Chondrocyte (in vitro differentiated cells): ENCODE measurements at regions not wholly inside any gene's neighbourhood (a gene's known extent, or its start where the extent isn't known, plus 50 kb on each side); places are given as distances from the start of the nearest gene placed in this dataset.

Experiments used
- DNase-seq: peaks from one replicate; pipeline ENCODE4 v3.0.0; 2021; ENCODE audit warnings: mixed read lengths, low spot score
- H3K27ac Mint-ChIP-seq: one replicate; pipeline ENCODE4 v1.8.0; 2021; ENCODE audit warnings: mild to moderate bottlenecking, moderate library complexity, mixed read lengths; ENCODE audit not compliant: unreplicated experiment
- H3K27me3 Mint-ChIP-seq: 2 replicates; pipeline ENCODE4 v1.8.0; 2021; ENCODE audit warnings: low read depth, mixed read lengths
- H3K36me3 Mint-ChIP-seq: 2 replicates; pipeline ENCODE4 v1.8.0; 2021; ENCODE audit warnings: low read depth, mixed read lengths
- H3K4me1 Mint-ChIP-seq: 2 replicates; pipeline ENCODE4 v1.8.0; 2021; ENCODE audit warnings: low read depth, mild to moderate bottlenecking, mixed read lengths
- H3K4me3 Mint-ChIP-seq: one replicate; pipeline ENCODE4 v1.8.0; 2021; ENCODE audit warnings: mild to moderate bottlenecking, moderate library complexity, mixed read lengths; ENCODE audit not compliant: unreplicated experiment
- H3K9me3 Mint-ChIP-seq: 2 replicates; pipeline ENCODE4 v1.8.0; 2021; ENCODE audit warnings: low read depth, mixed read lengths
- CTCF ChIP-seq: fragments of 200-600 bp; sonication (generic); IDR thresholded peaks from 2 replicates; pipeline ENCODE4 v1.5.0; 2021; ENCODE audit warnings: antibody characterized with exemption, mild to moderate bottlenecking, moderate library complexity

- no peak for TF ChIP-seq CTCF
- peaks cover 23% of the 10 kb centered on the region for H3K4me1 Mint-ChIP-seq
- H3K27ac Mint-ChIP-seq = no peak overlapping the region
- no peak overlapping the region for H3K4me3 Mint-ChIP-seq
- H3K36me3 Mint-ChIP-seq = no peaks in the 10 kb centered on the region
- H3K27me3 Mint-ChIP-seq = no peaks in the 10 kb centered on the region
- no peaks in the 10 kb centered on the region for H3K9me3 Mint-ChIP-seq
- no peak for DNase-seq
These were observed 308.2 kb upstream of the AMIGO2 start for GRCh38 chr12:47387994-47388393.

DNA sequence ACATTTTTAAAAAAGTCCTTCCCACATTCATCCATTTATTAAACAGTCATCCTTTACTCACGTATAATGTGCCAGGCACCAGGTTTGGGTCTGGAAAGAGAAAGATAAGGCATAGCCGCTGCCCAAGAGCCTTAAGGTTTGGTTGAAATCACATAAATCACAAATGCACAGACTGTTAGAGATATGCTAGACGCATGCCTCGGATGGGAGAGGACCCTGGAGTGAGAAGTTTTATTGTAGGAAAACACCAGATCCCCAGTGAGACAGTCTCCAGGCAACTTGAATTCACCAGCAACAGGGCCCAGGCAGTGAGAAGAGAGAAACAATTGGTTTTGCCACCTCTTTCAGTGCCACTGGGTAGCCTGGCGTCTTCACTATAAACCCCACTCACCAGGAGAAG lies 305.9 kb upstream of the AMIGO2 start:
- no peak overlapping the region for H3K4me3 Mint-ChIP-seq
- H3K36me3 Mint-ChIP-seq = no peaks in the 10 kb centered on the region
- H3K27me3 Mint-ChIP-seq = no peaks in the 10 kb centered on the region

DNA sequence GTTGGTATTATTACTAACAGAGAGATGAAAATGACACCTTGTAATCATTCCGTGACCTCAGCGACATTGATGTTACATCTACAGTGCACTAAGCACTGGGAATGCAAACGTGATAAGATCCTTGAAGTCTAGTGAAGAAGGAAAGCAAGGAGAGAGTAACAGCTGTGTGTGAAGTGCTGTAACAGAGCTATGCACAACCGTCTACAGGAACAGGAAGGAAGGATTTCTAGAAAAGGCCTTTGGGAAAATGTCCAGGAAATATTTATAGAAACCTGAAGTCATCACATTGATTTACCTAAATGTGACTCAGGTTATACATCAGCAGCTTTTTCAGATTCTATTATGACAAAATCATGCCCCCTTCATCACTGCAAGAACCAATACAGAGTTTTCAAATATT lies 304.2 kb upstream of the AMIGO2 start:
- Mint-ChIP-seq H3K4me3 (no peak overlapping the region), H3K4me1 (peaks cover 18% of the 10 kb centered on the region), H3K27ac (peak overlapping the region; percentile 64), H3K27me3 (no peaks in the 10 kb centered on the region), H3K9me3 (no peaks in the 10 kb centered on the region), H3K36me3 (no peaks in the 10 kb centered on the region)
- no peak for DNase-seq
- TF ChIP-seq CTCF = no peak

More for the DNA sequence above, 305.9 kb upstream of the AMIGO2 start:
- Mint-ChIP-seq H3K9me3 (no peaks in the 10 kb centered on the region), H3K4me1 (peaks cover 16% of the 10 kb centered on the region), H3K27ac (no peak overlapping the region)
- no peak for TF ChIP-seq CTCF
- DNase-seq = no peak

DNA sequence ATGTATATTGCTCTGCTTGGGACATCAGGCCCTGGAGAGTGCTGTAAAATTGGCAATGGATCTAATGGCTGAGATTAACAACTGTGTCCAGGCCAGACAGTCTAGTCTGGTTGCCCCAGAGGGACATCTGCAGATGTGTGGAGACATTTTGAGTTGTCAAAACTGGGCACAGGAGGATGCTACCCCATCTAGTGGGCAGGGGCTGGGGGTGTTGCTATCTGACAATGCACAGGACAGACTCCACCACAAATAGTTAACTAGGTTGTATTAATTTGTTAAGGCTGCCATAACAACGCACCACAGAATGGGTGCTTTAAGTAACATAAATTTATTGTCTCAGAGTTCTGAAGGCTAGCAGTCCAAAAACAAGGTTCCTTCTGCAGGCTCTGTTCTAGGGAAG lies 302.5 kb upstream of the AMIGO2 start:
- Mint-ChIP-seq H3K27ac (no peak overlapping the region), H3K9me3 (no peaks in the 10 kb centered on the region), H3K4me1 (peaks cover 29% of the 10 kb centered on the region), H3K36me3 (no peaks in the 10 kb centered on the region), H3K27me3 (no peaks in the 10 kb centered on the region), H3K4me3 (no peak overlapping the region)
- no peak for DNase-seq
- TF ChIP-seq CTCF = no peak

GRCh38 chr12:47378907-47379306 lies 299.1 kb upstream of the AMIGO2 start:
- Mint-ChIP-seq H3K9me3 (peaks cover 6% of the 10 kb centered on the region), H3K4me3 (no peak overlapping the region), H3K27me3 (no peaks in the 10 kb centered on the region), H3K27ac (no peak overlapping the region), H3K4me1 (peaks cover 22% of the 10 kb centered on the region), H3K36me3 (peaks cover 1% of the 10 kb centered on the region)
- TF ChIP-seq CTCF = no peak
- no peak for DNase-seq
